NCI-H1694 treated with DMSO at 0.1 percent for 48 hours (cell line): ENCODE measurements at regions not wholly inside any gene's neighbourhood (a gene's known extent, or its start where the extent isn't known, plus 50 kb on each side); places are given as distances from the start of the nearest gene placed in this dataset.
A peak's percentile ranks its signal among the peaks of the same experiment; 100 is the strongest.
"Not testable (repeated sequence)": the region's sequence is repeated elsewhere in the genome, so short reads cannot be mapped to it uniquely, and the experiment has no call there.

ENCODE experiments used
- DNase-seq: peaks from one replicate; lab custom pipeline; 2025; lab: John Stamatoyannopoulos, UW

DNA sequence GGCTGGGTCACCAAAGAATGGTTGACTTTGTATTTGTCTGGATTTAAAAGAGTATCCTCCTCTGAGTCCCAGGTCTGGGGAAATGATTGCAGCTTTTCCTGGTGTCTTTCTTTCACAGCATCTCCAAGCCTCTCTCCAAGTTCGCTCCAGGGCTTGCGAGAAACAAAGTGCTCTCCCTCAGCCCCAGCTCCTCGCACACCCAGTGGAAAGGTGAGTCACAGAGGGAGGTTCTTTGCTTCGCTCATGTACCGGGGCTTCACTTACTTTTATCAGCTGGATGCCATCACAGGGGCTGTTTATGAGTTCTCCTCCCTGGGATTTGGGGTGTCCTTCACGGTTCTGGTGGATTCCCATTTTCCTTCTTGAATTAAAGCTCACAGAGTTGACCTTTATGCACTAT, 252.2 kb upstream of the PLPP4 start:
- DNase-seq = no peak

- no peak for DNase-seq
Measured at GRCh38 chr10:120205368-120206018, 251.5 kb upstream of the PLPP4 start.

GRCh38 chr10:120208488-120208887, 248.5 kb upstream of the PLPP4 start:
- no peak for DNase-seq

DNA sequence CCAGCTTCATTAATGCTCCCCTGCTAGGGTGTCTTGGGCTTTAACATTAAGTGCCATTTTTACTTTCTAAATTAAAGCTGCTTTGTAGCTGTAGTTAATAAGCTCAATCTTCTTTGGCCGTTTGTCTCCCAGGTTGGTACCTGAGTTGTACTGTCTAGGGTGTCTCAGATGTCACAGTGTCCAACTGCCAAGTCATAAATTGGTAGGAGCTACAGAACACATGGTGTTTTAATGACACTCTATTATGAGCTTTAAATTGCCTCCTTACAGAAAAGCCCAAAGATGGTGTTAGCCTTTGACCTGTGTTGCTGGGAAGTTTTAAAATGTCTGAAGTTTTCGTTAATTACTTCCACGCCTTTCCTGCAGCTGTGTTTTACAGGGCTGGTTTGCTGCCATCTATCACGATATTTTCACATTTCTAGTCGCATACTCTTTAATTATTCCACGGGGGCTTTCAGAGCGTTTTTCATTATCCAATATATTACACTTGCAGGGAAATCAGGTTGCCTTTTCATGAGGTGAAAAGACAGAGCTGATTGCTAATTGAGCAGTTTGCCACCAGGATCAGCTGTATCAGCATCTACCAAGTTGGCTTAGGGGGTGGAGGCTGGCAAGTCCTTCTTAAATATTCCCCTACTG, 247.8 kb upstream of the PLPP4 start:
- DNase-seq = no peak

DNA sequence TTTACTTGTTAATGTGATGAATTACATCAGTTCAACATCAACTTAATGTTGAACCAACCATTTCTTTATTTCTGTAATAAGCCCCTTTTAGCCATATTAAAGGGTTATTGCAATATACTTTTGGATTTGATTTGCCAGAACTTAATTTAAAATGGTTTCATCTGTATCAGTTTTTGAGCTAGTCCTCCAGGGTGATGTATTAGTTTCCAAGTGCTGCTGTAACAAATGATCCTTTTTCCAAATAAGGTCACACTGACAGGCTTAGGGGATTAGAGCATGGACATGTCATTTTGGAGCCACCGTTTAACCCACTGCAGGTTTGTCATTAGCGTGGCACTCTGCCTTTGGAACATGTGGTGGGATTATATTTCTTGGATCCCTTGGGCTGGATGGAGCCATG, 244.8 kb upstream of the PLPP4 start:
- no peak for DNase-seq

DNA sequence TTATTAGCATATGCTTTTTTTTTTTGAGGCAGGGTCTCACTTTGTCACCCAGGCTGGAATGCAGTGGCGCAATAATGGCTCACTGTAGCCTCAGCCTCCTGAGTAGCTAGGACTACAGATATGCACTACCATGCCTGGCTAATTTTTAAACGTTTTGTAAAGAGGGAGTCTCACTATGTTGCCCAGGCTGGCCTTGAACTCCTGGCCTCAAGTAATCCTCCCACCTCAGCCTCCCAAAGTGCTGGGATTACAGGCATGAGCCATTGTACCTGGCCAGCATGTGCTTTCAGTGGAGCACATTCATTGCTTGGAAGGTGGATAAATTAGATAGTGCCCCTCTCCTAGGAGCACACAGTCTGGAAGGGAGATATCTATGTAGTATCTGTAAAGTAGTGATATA, 243.7 kb upstream of the PLPP4 start:
- DNase-seq = not testable (repeated sequence)

DNA sequence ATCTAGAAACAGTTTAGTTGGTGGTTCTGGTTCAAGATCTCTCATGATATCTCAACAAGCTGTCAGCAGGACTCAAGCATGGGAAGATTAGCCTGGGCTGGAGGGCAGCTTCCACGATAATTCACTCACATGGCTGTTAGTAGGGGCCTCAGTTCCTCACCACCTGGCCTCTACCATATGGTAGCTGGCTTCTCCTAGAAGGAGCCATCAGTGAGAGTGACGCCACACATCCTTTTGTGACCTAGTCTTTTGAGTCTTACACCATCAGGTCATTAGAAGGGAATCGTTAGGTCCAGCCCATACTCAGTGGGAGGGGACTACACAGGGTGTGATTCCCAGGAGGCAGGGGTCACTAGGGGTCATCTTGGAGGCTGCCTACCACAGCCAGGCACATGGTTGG, 239.3 kb upstream of the PLPP4 start:
- DNase-seq = no peak

- DNase-seq = no peak
Measured at GRCh38 chr10:120221873-120222485, 235.0 kb upstream of the PLPP4 start.

DNA sequence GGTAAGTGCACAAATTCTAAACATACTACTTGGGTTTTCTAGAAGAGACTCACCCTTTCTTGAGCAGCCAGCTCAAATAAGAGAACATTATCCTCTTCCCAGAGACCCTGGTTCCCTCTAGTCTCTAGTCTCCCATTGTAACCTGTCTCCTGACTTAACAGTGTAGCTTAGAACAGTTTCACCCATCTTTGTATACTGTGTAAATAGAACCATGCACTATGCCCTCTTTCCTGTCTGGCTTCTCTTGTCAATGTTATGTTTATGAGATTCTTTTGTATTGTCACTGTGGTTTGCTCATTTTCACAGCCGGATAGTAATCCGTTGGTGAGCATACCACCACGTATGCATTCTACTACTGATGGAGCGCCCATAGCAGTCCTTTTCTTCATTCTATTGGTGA, 227.4 kb upstream of the PLPP4 start:
- no peak for DNase-seq

- DNase-seq = not testable (repeated sequence)
Measured at GRCh38 chr10:120239695-120240094, 217.3 kb upstream of the PLPP4 start.

- no peak for DNase-seq
Measured at GRCh38 chr10:120251821-120252442, 205.1 kb upstream of the PLPP4 start.

GRCh38 chr10:120253131-120253530, 203.9 kb upstream of the PLPP4 start:
- DNase-seq = no peak

DNA sequence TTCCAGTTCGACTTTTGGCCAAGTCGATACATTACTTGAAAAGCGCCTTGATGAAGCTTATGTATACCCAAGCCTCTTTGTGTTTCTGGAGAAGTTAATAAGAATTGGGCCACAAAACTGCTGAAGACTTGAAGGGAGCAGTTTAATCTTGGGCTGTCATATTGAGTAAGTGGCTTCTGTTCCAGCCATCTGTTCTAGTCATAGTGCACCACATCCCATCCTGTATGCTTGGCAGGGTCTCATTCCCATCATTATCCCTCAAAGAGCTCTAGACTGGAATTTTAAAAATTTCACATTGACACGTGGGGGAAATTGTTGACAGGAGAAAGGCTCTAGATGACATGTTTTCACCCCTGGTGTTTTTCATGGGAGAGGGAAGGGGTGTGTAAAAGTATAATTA, 196.6 kb upstream of the PLPP4 start:
- peak; percentile 15 for DNase-seq

GRCh38 chr10:120262857-120263547, 194.0 kb upstream of the PLPP4 start:
- no peak for DNase-seq

DNA sequence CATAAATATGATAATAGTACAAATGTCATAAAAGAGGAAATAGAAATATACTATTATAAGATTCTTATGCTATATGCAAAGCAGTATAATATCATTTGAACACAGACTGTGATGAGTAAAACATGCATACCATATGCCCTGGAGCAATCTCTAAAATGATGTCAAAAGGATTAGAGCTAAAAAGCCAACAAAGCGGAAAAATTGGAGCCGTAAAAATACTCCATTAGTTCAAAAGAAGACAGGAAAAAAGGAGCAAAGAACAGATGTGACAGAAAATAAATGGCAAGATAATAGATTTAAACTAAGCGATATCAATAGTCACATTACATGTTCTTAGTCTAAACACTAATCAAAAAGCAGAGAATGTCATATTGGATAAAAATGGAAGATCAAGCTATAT, 191.0 kb upstream of the PLPP4 start:
- DNase-seq = no peak

- DNase-seq = no peak
Measured at GRCh38 chr10:120270906-120271305, 186.1 kb upstream of the PLPP4 start.

- DNase-seq = no peak
Measured at GRCh38 chr10:120271696-120272095, 185.3 kb upstream of the PLPP4 start.

DNA sequence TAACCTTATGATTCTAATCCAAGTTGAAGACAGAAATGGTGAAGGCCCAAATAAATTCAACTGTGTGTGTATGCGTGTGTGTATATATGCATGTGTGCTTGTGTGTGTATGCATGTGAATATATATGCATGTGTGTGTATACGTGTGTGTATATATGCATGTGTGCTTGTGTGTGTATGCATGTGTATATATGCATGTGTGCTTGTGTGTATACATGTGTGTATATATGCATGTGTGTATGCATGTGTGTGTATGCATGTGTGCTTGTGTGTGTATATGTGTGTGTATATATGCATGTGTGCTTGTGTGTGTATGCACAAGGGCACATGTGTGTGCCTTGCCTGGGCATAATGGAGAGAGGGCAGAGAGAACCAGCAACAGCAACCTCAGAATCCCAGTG, 184.7 kb upstream of the PLPP4 start:
- no peak for DNase-seq

- DNase-seq = no peak
Measured at GRCh38 chr10:120278069-120278468, 179.0 kb upstream of the PLPP4 start.

DNA sequence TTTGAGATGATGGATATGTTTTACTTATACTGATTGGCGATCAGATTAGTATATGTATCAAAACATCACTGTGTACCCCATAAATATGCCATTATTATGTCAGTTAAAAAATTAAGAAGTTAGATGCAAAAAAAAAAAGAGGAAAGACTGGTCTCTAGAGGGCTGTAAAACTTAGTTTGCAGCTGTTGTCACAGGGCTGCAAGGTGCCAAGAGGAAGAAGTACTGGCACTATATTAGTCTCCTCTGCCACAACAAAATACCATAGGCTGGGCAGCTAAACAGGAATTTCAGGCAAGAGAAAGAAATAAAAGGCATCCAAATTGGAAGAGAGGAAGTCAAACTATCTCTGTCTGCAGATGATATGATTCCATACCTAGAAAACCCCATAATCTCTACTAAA, 177.8 kb upstream of the PLPP4 start:
- DNase-seq = no peak

GRCh38 chr10:120282421-120282820, 174.6 kb upstream of the PLPP4 start:
- DNase-seq = no peak

DNA sequence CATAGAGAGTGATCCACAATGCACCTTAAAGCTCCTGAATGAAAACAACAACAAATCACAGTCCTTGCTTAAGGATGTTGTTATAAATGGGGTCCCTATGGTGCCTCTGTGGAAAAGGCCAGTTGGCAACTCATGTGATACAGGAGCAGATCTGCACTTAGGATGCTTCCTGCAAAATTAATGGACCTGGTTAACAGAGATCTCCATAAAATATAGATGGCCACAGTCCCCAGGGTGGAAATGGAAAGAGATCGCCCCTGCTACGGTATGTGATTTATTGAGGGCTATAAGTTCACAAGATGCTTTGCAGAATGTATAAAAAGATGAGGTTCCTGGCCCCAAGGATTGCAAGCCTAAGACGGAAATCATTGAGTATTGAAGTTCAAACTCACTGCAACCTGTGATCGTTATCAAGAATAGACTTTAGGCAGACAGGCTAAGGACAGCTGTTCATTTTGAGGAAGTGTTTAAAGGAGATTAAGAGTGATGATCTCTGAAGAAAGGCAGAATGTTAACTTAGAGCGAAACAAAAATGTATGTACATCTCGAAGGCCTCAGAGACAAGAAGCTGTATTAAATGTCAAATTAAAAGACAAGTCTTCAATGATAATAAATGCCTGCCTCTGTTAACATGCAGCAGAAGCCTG, 174.1 kb upstream of the PLPP4 start:
- no peak for DNase-seq
